Panc1 (cell line): ENCODE measurements at regions not wholly inside any gene's neighbourhood (a gene's known extent, or its start where the extent isn't known, plus 50 kb on each side); places are given as distances from the start of the nearest gene placed in this dataset.
"Not testable (repeated sequence)": the region's sequence is repeated elsewhere in the genome, so short reads cannot be mapped to it uniquely, and the experiment has no call there.

Experiments
- ATAC-seq: fragments of 200-7000 bp; cut with Tn5 transposase; 2 replicates; pipeline ENCODE4 v1.9.1; 2020; ENCODE audit warnings: mild to moderate bottlenecking, moderate library complexity
- BruUV-seq: library from RNA; stranded (reverse); fragments of 400-500 nt; replicated peaks from 2 replicates; lab custom pipeline; 2021; lab: Mats Ljungman, UMichigan
- CTCF ChIA-PET: fragments of 300-600 bp; sonication (Branson Sonifier 250); formaldehyde crosslinking; loops from one replicate; lab custom pipeline; 2022; ENCODE audit warnings: antibody characterized with exemption; lab: Charles Lee
- POLR2A ChIA-PET: fragments of 300-600 bp; sonication (Branson Sonifier 250); formaldehyde crosslinking; loops from one replicate; lab custom pipeline; 2022; ENCODE audit warnings: antibody characterized with exemption; lab: Charles Lee
- DNase-seq: peaks from one replicate; pipeline ENCODE4 v3.0.0-alpha.2; 2010; ENCODE audit warnings: low read depth, low spot score
- H3K27ac ChIP-seq: 2 replicates; pipeline ENCODE4 v1.5.1; 2011; ENCODE audit warnings: mild to moderate bottlenecking, low read length, inconsistent platforms
- H3K27me3 ChIP-seq: fragments of 200-500 bp; sonication (Bioruptor generic); 2 replicates; pipeline ENCODE4 v1.6.0; 2014; ENCODE audit warnings: low read length, inconsistent platforms; ENCODE audit not compliant: control insufficient read depth, insufficient read depth
- H3K36me3 ChIP-seq: fragments of 200-500 bp; sonication (Bioruptor generic); 2 replicates; pipeline ENCODE4 v1.5.1; 2014; ENCODE audit warnings: inconsistent platforms, mild to moderate bottlenecking, low read length, moderate library complexity; ENCODE audit not compliant: control insufficient read depth, insufficient read depth
- H3K4me1 ChIP-seq: 2 replicates; pipeline ENCODE4 v1.5.1; 2011; ENCODE audit warnings: inconsistent platforms, mild to moderate bottlenecking, low read length, moderate library complexity; ENCODE audit not compliant: control insufficient read depth, insufficient read depth
- H3K4me3 ChIP-seq, 2 experiments: 2 replicates each; pipeline ENCODE4 v1.5.1; 2011 to 2012; ENCODE audit warnings: low read depth in 2 of 2, low read length in 2 of 2, mild to moderate bottlenecking in 2 of 2, inconsistent platforms in 1 of 2, moderate library complexity in 1 of 2
- H3K9me3 ChIP-seq: fragments of 200-500 bp; sonication (Bioruptor generic); 2 replicates; pipeline ENCODE4 v1.5.1; 2014; ENCODE audit warnings: low read depth, mild to moderate bottlenecking, inconsistent platforms, low read length, moderate library complexity; ENCODE audit not compliant: control insufficient read depth, insufficient read depth
- CTCF ChIP-seq: fragments of 450-650 bp; IDR thresholded peaks from 2 replicates; pipeline ENCODE4 v1.5.1; 2017; ENCODE audit warnings: mild to moderate bottlenecking
- POLR2AphosphoS5 ChIP-seq: IDR thresholded peaks from 2 replicates; pipeline ENCODE4 v1.6.1; 2012; ENCODE audit warnings: mild to moderate bottlenecking, low read depth, low read length, moderate library complexity
- REST ChIP-seq, 2 experiments: IDR thresholded peaks; 2 replicates each; pipeline ENCODE4 v1.6.1; 2011 to 2012; ENCODE audit warnings: low read depth in 2 of 2, control low read depth in 1 of 2, low read length in 1 of 2, mild to moderate bottlenecking in 1 of 2, moderate library complexity in 1 of 2; ENCODE audit not compliant: insufficient read depth in 1 of 2
- SIN3A ChIP-seq: IDR thresholded peaks from 2 replicates; pipeline ENCODE4 v1.6.1; 2012; ENCODE audit warnings: low read depth, mild to moderate bottlenecking, low read length, moderate library complexity, borderline replicate concordance; ENCODE audit not compliant: insufficient read depth
- TCF7L2 ChIP-seq: IDR thresholded peaks from 2 replicates; pipeline ENCODE4 v1.6.1; 2011; ENCODE audit warnings: mild to moderate bottlenecking, low read depth, low read length, inconsistent platforms
- in situ Hi-C: cut with HindIII; loops from 2 replicates; pipeline ENCODE4 v1.10.0; 2016; ENCODE audit warnings: low sequenced_read_pairs, low pct_unique_long_range_greater_than_20kb
- intact Hi-C: fragments of 100-400 bp; cut with micrococcal nuclease; formaldehyde crosslinking; loops from one replicate; pipeline ENCODE4 v1.10.0; 2022; ENCODE audit not compliant: unreplicated experiment

- Histone ChIP-seq H3K36me3 (no peaks in the 10 kb centered on the region), H3K27me3 (no peaks in the 10 kb centered on the region), H3K4me3 (no peak overlapping the region), H3K4me1 (no peaks in the 10 kb centered on the region), H3K9me3 (no peaks in the 10 kb centered on the region), H3K27ac (no peak overlapping the region)
- TF ChIP-seq REST (IDR thresholded peaks at IDR 0.05; ENCODE audit: insufficient read depth in 1 of 2, low read depth in 2 of 2, low read length in 1 of 2) (no peak), POLR2AphosphoS5 (no peak), SIN3A (no peak), CTCF (no peak), TCF7L2 (no peak)
- intact Hi-C loops, result no loop called here
- POLR2A ChIA-PET, result no interaction called here
- BruUV-seq, result no TSS peak
- ATAC-seq (no peak), DNase-seq (no peak)
- CTCF ChIA-PET, result no interaction called here
- in situ Hi-C loops, result no loop called here
Observed at GRCh38 chr1:65615859-65616258, 176.8 kb upstream of the PDE4B start.

DNA sequence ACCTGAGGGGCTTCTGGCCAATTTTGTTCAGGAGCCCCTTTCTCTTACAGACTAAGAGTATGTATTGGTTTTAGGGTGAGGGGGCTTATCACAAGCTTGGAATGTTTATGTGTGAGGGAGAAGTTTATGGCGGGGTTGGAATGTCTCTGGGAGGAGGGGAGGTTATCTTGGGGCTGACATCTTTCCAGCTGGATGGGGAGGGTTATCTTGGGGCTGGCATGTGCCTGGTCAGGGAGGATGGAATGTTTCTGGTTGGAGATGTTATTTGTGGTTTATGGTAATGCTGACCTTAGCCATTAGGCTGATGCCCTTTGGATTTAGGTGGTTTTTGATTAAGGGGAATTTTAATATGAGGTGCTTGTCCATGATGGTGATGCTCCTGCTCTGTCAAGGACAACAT, 171.0 kb upstream of the PDE4B start:
- in situ Hi-C loops, DNase-seq, H3K27ac ChIP-seq, POLR2A ChIA-PET, H3K4me1 ChIP-seq, H3K4me3 ChIP-seq, H3K27me3 ChIP-seq, CTCF ChIA-PET, intact Hi-C loops, H3K9me3 ChIP-seq, H3K36me3 ChIP-seq, ATAC-seq, BruUV-seq: not testable (repeated sequence)

DNA sequence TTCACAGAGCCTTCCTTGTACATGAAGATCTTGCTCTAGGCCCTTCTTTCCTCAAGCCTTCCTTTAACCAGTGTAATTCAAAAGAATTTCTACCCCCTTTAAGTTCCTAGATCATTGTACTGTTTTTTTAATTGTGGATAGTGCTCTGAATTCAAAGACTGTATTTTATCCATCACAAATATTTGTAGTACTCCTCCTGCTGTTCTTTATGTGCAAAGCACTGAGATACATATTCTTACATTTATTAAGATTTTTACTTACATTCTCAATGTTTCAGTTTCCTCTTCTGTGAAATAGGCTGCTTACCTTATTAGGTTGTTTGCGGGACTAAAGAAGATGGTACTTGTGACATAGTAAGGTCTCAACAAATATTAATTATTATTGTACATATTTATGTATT, 168.8 kb upstream of the PDE4B start:
- Histone ChIP-seq H3K4me3 (no peak overlapping the region), H3K4me1 (no peaks in the 10 kb centered on the region), H3K27ac (no peak overlapping the region), H3K27me3 (no peaks in the 10 kb centered on the region), H3K36me3 (no peaks in the 10 kb centered on the region; the same call in 1 of the 2 replicates), H3K9me3 (no peaks in the 10 kb centered on the region)
- CTCF ChIA-PET, result no interaction called here
- ATAC-seq (no peak), DNase-seq (no peak)
- intact Hi-C loops, result no loop called here
- POLR2A ChIA-PET, result no interaction called here
- no TSS peak for BruUV-seq
- TF ChIP-seq CTCF, result no peak
- no peak for TF ChIP-seq TCF7L2
- no peak for TF ChIP-seq POLR2AphosphoS5
- TF ChIP-seq SIN3A, result no peak
- no peak for TF ChIP-seq REST (IDR thresholded peaks at IDR 0.05; ENCODE audit: insufficient read depth in 1 of 2, low read depth in 2 of 2, low read length in 1 of 2)
- in situ Hi-C loops, result no loop called here
